ENCODE measurements at regions not wholly inside any gene's neighbourhood (a gene's known extent, or its start where the extent isn't known, plus 50 kb on each side); places are given as distances from the start of the nearest gene placed in this dataset.

DNA sequence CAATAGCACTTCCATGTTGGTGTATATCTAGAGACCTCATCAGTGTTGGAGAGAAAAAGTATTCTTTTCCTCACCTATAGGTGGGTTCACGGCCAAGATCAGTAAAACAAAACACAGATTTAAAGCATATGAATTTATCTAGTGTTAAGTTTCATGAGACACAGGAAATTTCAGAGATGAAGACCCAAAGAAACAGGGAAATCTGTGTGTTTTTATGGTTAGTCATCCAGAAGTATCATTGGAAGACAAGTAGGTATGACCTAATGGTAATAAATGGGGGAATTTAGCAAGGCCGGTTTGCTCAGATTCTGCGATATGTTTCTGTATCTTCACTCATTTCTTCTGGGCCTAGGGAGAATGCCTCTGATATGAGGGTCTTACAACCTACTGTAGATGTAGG, 419.6 kb upstream of the MARCKS start:
- H2AFZ ChIP-seq (ENCODE audit: low read depth), result no peak overlapping the region
- H3K9me2 ChIP-seq, result no peaks in the 10 kb centered on the region
- no peak overlapping the region for H3K4me3 ChIP-seq (ENCODE audit: low read depth in 2 of 2, low read length in 1 of 2)
- no peak overlapping the region for H3K9ac ChIP-seq
- no peaks in the 10 kb centered on the region; a peak in 2 of 4 replicates for H3K4me1 ChIP-seq (ENCODE audit: control insufficient read depth in 1 of 2, insufficient read depth in 2 of 2, low read depth in 1 of 2, low read length in 1 of 2)
- H3K4me2 ChIP-seq, result no peak overlapping the region
- peaks cover 7% of the 10 kb centered on the region for H3F3A ChIP-seq (replicated peaks; ENCODE audit: insufficient read depth)
- POLR2A ChIA-PET, result no interaction called here
- no peak for DNase-seq
- TF ChIP-seq NFIC (IDR thresholded peaks at IDR 0.05; ENCODE audit: borderline replicate concordance), result no peak
- TF ChIP-seq USF2 (IDR thresholded peaks at IDR 0.05; ENCODE audit: borderline replicate concordance, low read depth, low read length), result no peak
- TF ChIP-seq MXI1 (IDR thresholded peaks at IDR 0.05; ENCODE audit: low read depth, low read length), result no peak
- TF ChIP-seq, protein P1, sequence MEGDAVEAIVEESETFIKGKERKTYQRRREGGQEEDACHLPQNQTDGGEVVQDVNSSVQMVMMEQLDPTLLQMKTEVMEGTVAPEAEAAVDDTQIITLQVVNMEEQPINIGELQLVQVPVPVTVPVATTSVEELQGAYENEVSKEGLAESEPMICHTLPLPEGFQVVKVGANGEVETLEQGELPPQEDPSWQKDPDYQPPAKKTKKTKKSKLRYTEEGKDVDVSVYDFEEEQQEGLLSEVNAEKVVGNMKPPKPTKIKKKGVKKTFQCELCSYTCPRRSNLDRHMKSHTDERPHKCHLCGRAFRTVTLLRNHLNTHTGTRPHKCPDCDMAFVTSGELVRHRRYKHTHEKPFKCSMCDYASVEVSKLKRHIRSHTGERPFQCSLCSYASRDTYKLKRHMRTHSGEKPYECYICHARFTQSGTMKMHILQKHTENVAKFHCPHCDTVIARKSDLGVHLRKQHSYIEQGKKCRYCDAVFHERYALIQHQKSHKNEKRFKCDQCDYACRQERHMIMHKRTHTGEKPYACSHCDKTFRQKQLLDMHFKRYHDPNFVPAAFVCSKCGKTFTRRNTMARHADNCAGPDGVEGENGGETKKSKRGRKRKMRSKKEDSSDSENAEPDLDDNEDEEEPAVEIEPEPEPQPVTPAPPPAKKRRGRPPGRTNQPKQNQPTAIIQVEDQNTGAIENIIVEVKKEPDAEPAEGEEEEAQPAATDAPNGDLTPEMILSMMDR (IDR thresholded peaks at IDR 0.05), result peak; percentile 27; the same call in 1 of the 2 replicates
- H3K79me2 ChIP-seq (ENCODE audit: insufficient read depth), result no peaks in the 10 kb centered on the region
- CTCF ChIA-PET, result no interaction called here
- no peaks in the 10 kb centered on the region for H3K27me3 ChIP-seq (ENCODE audit: insufficient read depth)
- H3K9me3 ChIP-seq, result no peaks in the 10 kb centered on the region; the same call in 1 of the 2 replicates
- no peaks in the 10 kb centered on the region for H4K20me1 ChIP-seq (ENCODE audit: insufficient read depth)
- no peaks in the 10 kb centered on the region for H3K36me3 ChIP-seq (replicated peaks in 1 of 2; ENCODE audit: control insufficient read depth in 1 of 2, insufficient read depth in 2 of 2, low read length in 1 of 2)
- WGBS (ENCODE audit: low lambda C conversion rate), result 41% methylated on average over 3 of the region's 3 CpGs
- peak overlapping the region in 1 of 2 experiments; percentile 39; a peak in 2 of 4 replicates for H3K27ac ChIP-seq (ENCODE audit: low read depth in 2 of 2, low read length in 1 of 2)

DNA sequence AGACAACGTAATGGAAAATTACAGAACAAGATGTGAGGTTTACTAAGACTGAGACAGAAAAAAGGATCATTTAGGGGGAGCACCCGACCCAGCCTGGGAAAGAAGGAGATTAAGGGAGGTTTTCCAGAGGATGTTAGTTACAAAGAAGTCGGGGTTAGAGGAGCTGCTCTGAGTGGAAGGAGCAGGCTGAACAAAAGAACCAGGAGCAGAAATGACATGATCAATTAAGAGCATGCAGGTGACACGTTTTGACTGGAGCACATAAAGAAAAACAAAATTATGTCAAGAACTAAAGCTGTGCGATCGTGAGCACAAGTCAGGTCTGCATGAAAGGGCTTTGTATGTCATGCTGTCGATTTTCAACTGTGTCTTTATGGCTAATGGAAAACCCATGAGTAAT, 417.3 kb upstream of the MARCKS start:
- Histone ChIP-seq H3K4me1 (ENCODE audit: control insufficient read depth in 1 of 2, insufficient read depth in 2 of 2, low read depth in 1 of 2, low read length in 1 of 2) (no peaks in the 10 kb centered on the region), H3K36me3 (replicated peaks in 1 of 2; ENCODE audit: control insufficient read depth in 1 of 2, insufficient read depth in 2 of 2, low read length in 1 of 2) (no peaks in the 10 kb centered on the region), H4K20me1 (ENCODE audit: insufficient read depth) (no peaks in the 10 kb centered on the region), H3K27ac (ENCODE audit: low read depth in 2 of 2, low read length in 1 of 2) (no peak overlapping the region), H3K9me2 (no peaks in the 10 kb centered on the region), H3K27me3 (ENCODE audit: insufficient read depth) (no peaks in the 10 kb centered on the region), H3K4me3 (ENCODE audit: low read depth in 2 of 2, low read length in 1 of 2) (no peak overlapping the region), H3K9ac (no peak overlapping the region), H3K4me2 (no peak overlapping the region), H3F3A (replicated peaks; ENCODE audit: insufficient read depth) (peaks cover 7% of the 10 kb centered on the region), H3K79me2 (ENCODE audit: insufficient read depth) (no peaks in the 10 kb centered on the region), H2AFZ (ENCODE audit: low read depth) (no peak overlapping the region), H3K9me3 (no peaks in the 10 kb centered on the region; the same call in 1 of the 2 replicates)
- CTCF ChIA-PET, result interaction anchor here (1.5 kb wide), 1 partner anchor 21 kb away, joined by 3 read pairs; no protein-coding TSS in a partner anchor
- 73% methylated on average over 7 of the region's 7 CpGs for WGBS (ENCODE audit: low lambda C conversion rate)
- POLR2A ChIA-PET, result no interaction called here
- no peak for TF ChIP-seq MEF2A (IDR thresholded peaks at IDR 0.05; ENCODE audit: borderline replicate concordance, low read depth)
- no peak for DNase-seq

GRCh38 chr6:113442040-113442439, 415.1 kb upstream of the MARCKS start:
- Histone ChIP-seq H3K27me3 (ENCODE audit: insufficient read depth) (no peaks in the 10 kb centered on the region), H2AFZ (ENCODE audit: low read depth) (0 out of 2 replicates have a peak overlapping the region, but pooled peaks have one; percentile 2), H3F3A (replicated peaks; ENCODE audit: insufficient read depth) (peaks cover 10% of the 10 kb centered on the region), H4K20me1 (ENCODE audit: insufficient read depth) (no peaks in the 10 kb centered on the region), H3K9ac (no peak overlapping the region), H3K79me2 (ENCODE audit: insufficient read depth) (no peaks in the 10 kb centered on the region), H3K27ac (ENCODE audit: low read depth in 2 of 2, low read length in 1 of 2) (no peak overlapping the region), H3K36me3 (replicated peaks in 1 of 2; ENCODE audit: control insufficient read depth in 1 of 2, insufficient read depth in 2 of 2, low read length in 1 of 2) (no peaks in the 10 kb centered on the region), H3K4me2 (no peak overlapping the region), H3K4me1 (ENCODE audit: control insufficient read depth in 1 of 2, insufficient read depth in 2 of 2, low read depth in 1 of 2, low read length in 1 of 2) (no peaks in the 10 kb centered on the region), H3K9me2 (no peaks in the 10 kb centered on the region), H3K4me3 (ENCODE audit: low read depth in 2 of 2, low read length in 1 of 2) (no peak overlapping the region), H3K9me3 (no peaks in the 10 kb centered on the region; the same call in 1 of the 2 replicates)
- WGBS (ENCODE audit: low lambda C conversion rate), result 77% methylated on average over 1 of the region's 1 CpG
- ChIA-PET POLR2A (no interaction called here), CTCF (no interaction called here)
- no peak for DNase-seq
- no peak for TF ChIP-seq YY1 (IDR thresholded peaks at IDR 0.05; ENCODE audit: low read depth)
- no peak for TF ChIP-seq SMC3 (IDR thresholded peaks at IDR 0.05; ENCODE audit: low read depth, low read length)
- TF ChIP-seq RCOR1 (IDR thresholded peaks at IDR 0.05; ENCODE audit: low read length), result no peak

Measured in SK-N-SH (cell line).